Effector memory CD8-positive, alpha-beta T cell (primary cell): ENCODE measurements at regions not wholly inside any gene's neighbourhood (a gene's known extent, or its start where the extent isn't known, plus 50 kb on each side); places are given as distances from the start of the nearest gene placed in this dataset.

ENCODE experiments used
- ATAC-seq: fragments of 150-1000 bp; cut with Tn5 transposase; replicated peaks from 2 replicates; pipeline ENCODE4 v1.10.0; 2021; ENCODE audit warnings: mild to moderate bottlenecking, moderate library complexity
- DNase-seq, 3 experiments: peaks; one replicate each; pipeline ENCODE4 v3.0.0; 2021
- H3K27ac Mint-ChIP-seq, 2 donors: one replicate each; pipeline ENCODE4 v1.8.0; 2022; ENCODE audit warnings: mild to moderate bottlenecking in 2 of 2, mixed read lengths in 2 of 2, moderate library complexity in 2 of 2
- H3K27me3 Mint-ChIP-seq, 2 donors: one replicate each; pipeline ENCODE4 v1.8.0; 2022; ENCODE audit warnings: mixed read lengths in 2 of 2
- H3K36me3 Mint-ChIP-seq: one replicate; pipeline ENCODE4 v1.8.0; 2022; ENCODE audit warnings: mild to moderate bottlenecking, moderate library complexity, mixed read lengths; ENCODE audit not compliant: insufficient read depth
- H3K4me1 Mint-ChIP-seq, 2 donors: one replicate each; pipeline ENCODE4 v1.8.0; 2022; ENCODE audit warnings: low read depth in 2 of 2, mixed read lengths in 2 of 2
- H3K4me3 Mint-ChIP-seq, 2 donors: one replicate each; pipeline ENCODE4 v1.8.0; 2022; ENCODE audit warnings: mild to moderate bottlenecking in 2 of 2, mixed read lengths in 2 of 2, moderate library complexity in 2 of 2
- H3K9me3 Mint-ChIP-seq, 2 donors: one replicate each; pipeline ENCODE4 v1.8.0; 2022; ENCODE audit warnings: mixed read lengths in 2 of 2

- H3K4me3 Mint-ChIP-seq = no peak overlapping the region
- ATAC-seq = no peak
- no peak for DNase-seq
Observed at GRCh38 chr2:15761056-15761455, 169.4 kb downstream of the DDX1 start.

GRCh38 chr2:15761910-15762309 lies 170.2 kb downstream of the DDX1 start:
- Mint-ChIP-seq H3K27me3 (peaks cover 20 to 23% of the 10 kb centered on the region in 2 donors), H3K9me3 (no peaks in the 10 kb centered on the region), H3K36me3 (no peaks in the 10 kb centered on the region), H3K27ac (no peak overlapping the region), H3K4me1 (no peaks in the 10 kb centered on the region), H3K4me3 (no peak overlapping the region)
- ATAC-seq (no peak), DNase-seq (no peak)

More at GRCh38 chr2:15761056-15761455, 169.4 kb downstream of the DDX1 start:
- no peaks in the 10 kb centered on the region for H3K4me1 Mint-ChIP-seq
- no peaks in the 10 kb centered on the region for H3K36me3 Mint-ChIP-seq
- peaks cover 20 to 23% of the 10 kb centered on the region in 2 donors for H3K27me3 Mint-ChIP-seq
- H3K27ac Mint-ChIP-seq = no peak overlapping the region
- no peaks in the 10 kb centered on the region for H3K9me3 Mint-ChIP-seq

GRCh38 chr2:15762449-15762848 lies 170.8 kb downstream of the DDX1 start:
- no peaks in the 10 kb centered on the region for H3K4me1 Mint-ChIP-seq
- H3K27ac Mint-ChIP-seq = no peak overlapping the region
- H3K27me3 Mint-ChIP-seq = peaks cover 20 to 22% of the 10 kb centered on the region in 2 donors
- no peak for ATAC-seq
- no peaks in the 10 kb centered on the region for H3K36me3 Mint-ChIP-seq
- no peaks in the 10 kb centered on the region for H3K9me3 Mint-ChIP-seq
- DNase-seq = no peak
- no peak overlapping the region for H3K4me3 Mint-ChIP-seq

- no peak for DNase-seq
- Mint-ChIP-seq H3K9me3 (no peaks in the 10 kb centered on the region), H3K27me3 (peaks cover 14 to 20% of the 10 kb centered on the region in 2 donors), H3K4me1 (no peaks in the 10 kb centered on the region), H3K36me3 (no peaks in the 10 kb centered on the region), H3K4me3 (no peak overlapping the region), H3K27ac (no peak overlapping the region)
- ATAC-seq = no peak
Observed at GRCh38 chr2:15763106-15763821, 171.6 kb downstream of the DDX1 start.

GRCh38 chr2:15763822-15764682 lies 172.4 kb downstream of the DDX1 start:
- ATAC-seq (no peak), DNase-seq (no peak)
- no peaks in the 10 kb centered on the region for H3K4me1 Mint-ChIP-seq
- no peaks in the 10 kb centered on the region for H3K9me3 Mint-ChIP-seq
- no peak overlapping the region for H3K4me3 Mint-ChIP-seq
- H3K27ac Mint-ChIP-seq = no peak overlapping the region
- no peaks in the 10 kb centered on the region for H3K36me3 Mint-ChIP-seq
- H3K27me3 Mint-ChIP-seq = peaks cover 9 to 20% of the 10 kb centered on the region in 2 donors

- H3K9me3 Mint-ChIP-seq = no peaks in the 10 kb centered on the region
- H3K27me3 Mint-ChIP-seq = peaks cover 13 to 20% of the 10 kb centered on the region in 2 donors
- no peak overlapping the region for H3K27ac Mint-ChIP-seq
- no peak overlapping the region for H3K4me3 Mint-ChIP-seq
- no peaks in the 10 kb centered on the region for H3K4me1 Mint-ChIP-seq
- ATAC-seq (no peak), DNase-seq (no peak)
- H3K36me3 Mint-ChIP-seq = no peaks in the 10 kb centered on the region
Observed at GRCh38 chr2:15764683-15765011, 173.0 kb downstream of the DDX1 start.

- Mint-ChIP-seq H3K27me3 (peaks cover 13 to 20% of the 10 kb centered on the region in 2 donors), H3K4me3 (no peak overlapping the region), H3K36me3 (no peaks in the 10 kb centered on the region), H3K4me1 (no peaks in the 10 kb centered on the region), H3K27ac (no peak overlapping the region), H3K9me3 (no peaks in the 10 kb centered on the region)
- ATAC-seq (no peak), DNase-seq (no peak)
Observed at GRCh38 chr2:15765211-15765610, 173.5 kb downstream of the DDX1 start.

GRCh38 chr2:15765686-15766302 lies 174.1 kb downstream of the DDX1 start:
- Mint-ChIP-seq H3K4me1 (no peaks in the 10 kb centered on the region), H3K27ac (no peak overlapping the region), H3K27me3 (peaks cover 13 to 17% of the 10 kb centered on the region in 2 donors), H3K36me3 (no peaks in the 10 kb centered on the region), H3K4me3 (no peak overlapping the region), H3K9me3 (no peaks in the 10 kb centered on the region)
- DNase-seq = no peak
- no peak for ATAC-seq

GRCh38 chr2:15766303-15766861 lies 174.0 kb upstream of the MYCN start:
- H3K27ac Mint-ChIP-seq = no peak overlapping the region
- no peak overlapping the region for H3K4me3 Mint-ChIP-seq
- H3K9me3 Mint-ChIP-seq = no peaks in the 10 kb centered on the region
- no peak for ATAC-seq
- no peaks in the 10 kb centered on the region for H3K36me3 Mint-ChIP-seq
- no peak for DNase-seq
- H3K27me3 Mint-ChIP-seq = peaks cover 7 to 11% of the 10 kb centered on the region in 2 donors
- H3K4me1 Mint-ChIP-seq = no peaks in the 10 kb centered on the region

GRCh38 chr2:15766911-15767597 lies 173.3 kb upstream of the MYCN start:
- DNase-seq = no peak
- H3K36me3 Mint-ChIP-seq = no peaks in the 10 kb centered on the region
- no peaks in the 10 kb centered on the region for H3K9me3 Mint-ChIP-seq
- H3K27ac Mint-ChIP-seq = no peak overlapping the region
- peaks cover 5 to 8% of the 10 kb centered on the region in 2 donors for H3K27me3 Mint-ChIP-seq
- ATAC-seq = no peak
- H3K4me3 Mint-ChIP-seq = no peak overlapping the region
- H3K4me1 Mint-ChIP-seq = no peaks in the 10 kb centered on the region

GRCh38 chr2:15767679-15768078 lies 172.7 kb upstream of the MYCN start:
- no peak overlapping the region for H3K27ac Mint-ChIP-seq
- ATAC-seq = no peak
- peaks cover 5 to 8% of the 10 kb centered on the region in 2 donors for H3K27me3 Mint-ChIP-seq
- no peak for DNase-seq
- no peaks in the 10 kb centered on the region for H3K4me1 Mint-ChIP-seq
- H3K9me3 Mint-ChIP-seq = no peaks in the 10 kb centered on the region
- H3K4me3 Mint-ChIP-seq = no peak overlapping the region
- H3K36me3 Mint-ChIP-seq = no peaks in the 10 kb centered on the region

- no peak for DNase-seq
- no peak overlapping the region for H3K27ac Mint-ChIP-seq
- H3K27me3 Mint-ChIP-seq = peaks cover 5 to 8% of the 10 kb centered on the region in 2 donors
- H3K9me3 Mint-ChIP-seq = no peaks in the 10 kb centered on the region
- H3K36me3 Mint-ChIP-seq = no peaks in the 10 kb centered on the region
- no peaks in the 10 kb centered on the region for H3K4me1 Mint-ChIP-seq
- no peak overlapping the region for H3K4me3 Mint-ChIP-seq
- ATAC-seq = no peak
Observed at GRCh38 chr2:15768142-15768541, 172.2 kb upstream of the MYCN start.

GRCh38 chr2:15768615-15769014 lies 171.7 kb upstream of the MYCN start:
- no peak for DNase-seq
- Mint-ChIP-seq H3K4me3 (no peak overlapping the region), H3K36me3 (no peaks in the 10 kb centered on the region), H3K9me3 (no peaks in the 10 kb centered on the region), H3K4me1 (no peaks in the 10 kb centered on the region), H3K27me3 (peaks cover 5 to 8% of the 10 kb centered on the region in 2 donors), H3K27ac (no peak overlapping the region)
- ATAC-seq = no peak
